HG03159 (cell line): ENCODE measurements at regions not wholly inside any gene's neighbourhood (a gene's known extent, or its start where the extent isn't known, plus 50 kb on each side); places are given as distances from the start of the nearest gene placed in this dataset.

ENCODE experiments used
- ATAC-seq: cut with Tn5 transposase; IDR thresholded peaks from one replicate; pipeline ENCODE4 v1.9.1; 2021; ENCODE audit warnings: mild to moderate bottlenecking, moderate library complexity; ENCODE audit not compliant: unreplicated experiment

DNA sequence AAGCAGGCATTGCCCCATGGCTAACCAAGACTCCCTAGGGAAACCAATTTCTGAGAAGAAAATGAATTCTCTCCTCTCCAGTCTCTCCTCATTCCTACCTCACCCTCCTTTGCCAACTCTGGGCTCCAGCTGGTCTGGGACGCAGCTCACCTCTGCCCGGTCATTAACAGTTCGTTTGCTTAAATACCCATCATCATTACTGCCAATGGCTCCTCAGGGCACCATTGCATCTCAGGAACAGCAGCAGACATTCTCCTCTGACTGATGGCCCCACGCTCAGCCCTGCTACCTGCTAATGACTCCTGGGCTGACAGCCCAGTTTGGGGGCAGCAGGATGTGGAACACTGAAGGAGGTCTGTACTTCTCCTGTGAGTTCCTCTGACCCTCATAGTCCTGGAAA, 462.0 kb downstream of the INSC start:
- ATAC-seq, result no peak

- ATAC-seq, result no peak
Measured at GRCh38 chr11:15577519-15577918, 462.8 kb downstream of the INSC start.

- ATAC-seq, result no peak
Measured at GRCh38 chr11:15579287-15580001, 464.7 kb downstream of the INSC start.

GRCh38 chr11:15580056-15580774, 465.5 kb downstream of the INSC start:
- ATAC-seq, result no peak

DNA sequence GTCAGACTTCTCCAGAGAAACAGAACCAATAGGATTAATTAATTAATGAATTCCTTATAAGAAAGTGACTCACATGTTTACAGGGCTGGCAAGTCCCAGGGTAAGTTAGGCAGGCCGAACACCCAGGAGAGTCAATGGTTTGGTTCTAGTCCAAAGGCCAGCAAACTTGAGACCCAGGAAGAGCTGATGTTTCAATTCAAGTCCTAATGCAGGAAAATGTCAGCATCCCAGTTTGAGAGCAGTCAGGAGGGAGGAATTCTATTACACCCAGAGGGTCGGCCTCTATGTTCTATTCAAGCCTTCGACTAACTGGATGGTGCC, 466.0 kb downstream of the INSC start:
- no peak for ATAC-seq

- no peak for ATAC-seq
Measured at GRCh38 chr11:15584158-15584557, 469.4 kb downstream of the INSC start.

DNA sequence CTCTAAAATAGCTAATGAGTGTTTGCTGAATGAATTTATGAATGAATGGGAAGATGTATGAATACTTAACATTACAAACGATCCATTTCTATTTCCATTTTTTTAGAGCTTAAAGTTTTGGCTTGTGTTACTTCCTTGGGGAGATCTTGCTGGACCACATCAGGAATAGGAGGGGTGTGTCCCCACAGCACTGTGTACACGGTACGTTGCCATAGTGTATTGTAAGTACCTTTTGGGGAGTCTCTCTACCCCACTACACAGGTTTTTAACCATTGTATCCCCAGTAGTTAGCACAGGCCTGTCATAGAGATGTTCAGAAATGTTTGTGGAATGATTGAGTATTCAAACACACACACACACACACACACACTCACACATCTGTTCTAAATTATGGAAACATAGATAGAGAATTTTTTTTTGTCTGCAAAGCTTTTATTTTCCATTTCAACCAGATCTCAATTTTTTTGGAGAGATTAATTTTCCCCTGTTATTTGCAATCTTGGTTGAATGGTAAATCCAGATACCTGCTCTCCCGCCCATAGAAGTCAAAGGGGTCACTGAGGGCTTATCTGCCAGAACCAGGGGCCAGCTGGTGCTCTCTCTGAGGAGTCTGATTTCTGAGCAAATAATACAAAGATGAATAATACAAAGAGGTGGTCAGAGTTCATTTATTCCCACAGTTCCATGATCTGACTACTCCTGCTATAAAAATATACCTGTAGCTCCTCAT, 471.0 kb downstream of the INSC start:
- ATAC-seq, result no peak

DNA sequence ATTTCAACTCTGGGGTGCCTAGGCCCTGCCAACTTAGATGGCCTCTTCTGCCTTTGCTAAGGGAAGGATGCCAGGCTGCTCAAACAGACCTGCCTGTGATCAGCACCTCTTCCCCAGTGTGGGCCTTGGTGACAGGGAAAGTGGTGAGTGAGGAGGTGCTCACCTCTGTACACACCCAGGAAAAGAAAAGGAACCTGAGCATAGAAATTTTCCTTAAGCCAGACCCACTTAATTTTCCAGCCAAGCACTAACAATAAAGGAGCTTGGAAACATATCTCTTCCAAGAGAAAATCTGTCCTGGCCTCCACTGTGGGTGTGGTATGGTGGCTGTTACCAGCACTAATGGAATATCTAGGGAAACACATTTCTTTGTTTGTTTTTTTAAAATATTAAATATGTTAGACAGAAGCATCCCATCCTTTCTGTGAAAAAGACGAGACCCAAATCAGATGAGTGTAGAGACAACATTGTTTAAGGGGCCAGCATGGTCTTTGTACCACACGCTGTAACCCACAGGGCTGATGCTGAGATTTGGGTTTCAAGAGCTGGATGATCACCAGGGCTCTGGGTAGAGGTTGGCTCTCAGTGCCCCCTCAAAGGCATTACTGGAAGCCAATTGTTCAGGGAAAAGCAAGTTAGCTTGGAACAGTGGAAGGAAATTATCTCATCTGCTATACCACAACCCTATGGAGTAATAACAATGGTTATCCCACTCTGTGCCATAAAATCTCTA, 472.2 kb downstream of the INSC start:
- no peak for ATAC-seq

- ATAC-seq, result no peak
Measured at GRCh38 chr11:15589070-15589626, 474.4 kb downstream of the INSC start.

DNA sequence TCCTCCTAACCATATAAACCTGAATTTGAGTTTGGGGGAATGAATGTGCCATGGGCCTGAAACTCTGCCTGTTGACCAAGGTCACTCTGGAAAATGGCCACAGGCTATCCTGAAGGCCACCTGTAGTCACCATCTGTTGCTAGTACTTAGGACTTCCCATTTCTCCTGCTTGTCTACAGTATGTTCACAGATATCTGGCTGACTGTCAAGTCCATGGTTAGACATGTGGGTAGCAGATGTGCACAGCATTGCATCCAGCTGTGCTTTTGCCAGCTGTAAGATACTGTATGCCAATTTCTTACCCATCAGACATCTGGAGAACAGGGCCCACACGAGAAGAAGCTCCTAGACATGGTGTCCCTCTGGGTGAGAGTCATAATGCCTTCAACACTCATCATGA, 475.4 kb downstream of the INSC start:
- ATAC-seq, result no peak

DNA sequence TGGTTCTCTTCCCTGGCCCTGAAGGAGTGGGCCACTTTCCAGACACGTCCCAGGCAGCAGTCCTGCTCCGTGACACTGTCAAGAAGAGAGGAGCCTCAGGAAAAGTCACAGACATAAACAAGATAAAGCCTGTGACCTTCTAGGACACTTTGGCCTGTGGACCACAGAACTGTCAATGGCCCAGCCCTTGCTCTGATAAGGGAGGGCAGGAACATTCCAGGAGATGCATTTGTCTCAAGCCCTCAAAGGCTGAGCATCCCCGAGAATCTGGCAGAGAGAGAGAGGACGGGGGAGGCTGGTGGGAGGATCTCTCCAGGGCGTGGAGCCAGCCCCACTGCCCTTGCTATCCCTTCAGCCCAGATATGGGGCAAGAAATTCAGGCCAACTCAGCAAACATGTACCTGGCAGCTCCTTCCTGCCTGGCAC, 476.4 kb downstream of the INSC start:
- no peak for ATAC-seq

GRCh38 chr11:15594607-15595006, 479.9 kb downstream of the INSC start:
- ATAC-seq, result no peak

GRCh38 chr11:15599376-15599775, 484.7 kb downstream of the INSC start:
- ATAC-seq, result no peak

DNA sequence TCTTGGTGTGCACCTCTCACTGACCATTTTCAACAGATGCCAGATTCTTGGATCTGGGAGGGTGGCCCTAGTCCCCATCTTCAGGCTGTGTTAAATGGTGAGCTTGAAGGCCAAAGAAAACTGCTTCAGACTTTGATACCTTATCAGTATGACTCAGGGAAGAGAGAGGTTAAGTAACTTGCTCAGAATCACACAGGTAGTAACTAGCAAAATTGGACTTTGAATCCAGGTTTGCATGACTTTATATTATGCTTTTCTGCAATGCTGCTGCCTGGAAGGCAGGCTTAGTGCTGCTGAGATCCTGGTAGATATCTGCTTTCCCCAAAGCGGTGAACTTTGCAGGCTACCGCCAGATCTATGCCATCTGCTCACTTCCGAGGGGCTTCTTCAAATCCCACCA, 487.3 kb downstream of the INSC start:
- no peak for ATAC-seq

DNA sequence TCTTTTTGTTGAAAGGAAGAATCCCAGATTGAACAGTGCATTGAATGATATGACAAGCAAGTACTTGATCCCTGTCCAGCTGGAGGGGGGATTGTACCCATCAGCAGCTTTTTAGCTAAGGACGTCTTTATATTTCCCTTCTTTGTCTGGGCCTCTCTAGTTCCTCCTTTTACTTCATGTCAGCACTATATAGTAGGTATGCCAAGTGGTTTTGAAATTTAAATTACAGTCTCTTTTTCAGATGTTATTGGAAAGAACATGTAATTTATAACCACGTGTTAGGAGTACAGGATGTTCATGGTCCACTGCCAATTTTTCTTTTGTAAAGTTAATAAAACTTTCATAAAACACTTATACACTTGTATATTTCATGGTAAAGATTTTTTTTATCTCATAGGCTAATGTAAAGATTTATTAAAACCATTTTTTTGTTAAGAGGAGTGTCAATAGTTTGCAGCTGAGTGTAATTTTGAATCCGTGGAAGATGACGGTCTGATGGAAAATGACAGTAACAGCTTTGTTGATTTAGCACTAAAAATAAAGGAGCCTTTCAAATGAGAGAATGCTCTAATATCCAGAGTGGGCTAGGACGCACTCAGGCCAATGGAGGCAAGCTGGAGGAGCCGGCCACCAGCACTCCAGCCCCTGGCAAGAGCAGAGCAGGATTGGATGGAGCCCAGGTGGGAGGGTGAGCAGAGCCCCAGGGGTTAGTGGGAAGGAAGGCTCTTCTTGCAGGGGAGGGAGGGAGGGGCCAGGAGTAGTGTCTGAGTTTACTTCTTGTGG, 488.3 kb downstream of the INSC start:
- ATAC-seq, result no peak

GRCh38 chr11:15605094-15605493, 490.4 kb downstream of the INSC start:
- no peak for ATAC-seq

- ATAC-seq, result no peak
Measured at GRCh38 chr11:15607361-15608036, 492.8 kb downstream of the INSC start.

GRCh38 chr11:15609445-15609844, 494.7 kb downstream of the INSC start:
- no peak for ATAC-seq

DNA sequence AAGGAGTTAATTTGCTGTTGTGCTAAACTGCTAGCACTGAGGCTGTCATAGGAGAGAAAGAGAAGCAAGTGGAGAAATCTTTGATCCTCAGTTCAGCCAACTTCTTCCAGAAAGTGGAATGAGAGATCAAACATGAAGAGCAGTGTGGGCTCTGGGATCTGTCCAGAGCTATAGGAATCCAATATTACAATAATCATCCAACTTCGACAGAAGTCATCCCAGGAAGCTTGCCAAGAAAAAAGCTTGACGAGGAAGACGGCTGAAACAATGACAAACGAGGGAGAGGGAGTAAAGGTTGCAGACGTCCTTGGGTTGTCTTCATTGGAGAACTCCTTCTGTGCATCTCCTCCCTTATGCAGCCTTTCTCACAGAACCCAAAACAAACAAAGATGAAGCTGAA, 496.2 kb downstream of the INSC start:
- ATAC-seq, result no peak

GRCh38 chr11:15613251-15613650, 498.5 kb downstream of the INSC start:
- ATAC-seq, result no peak
